SH-SY5Y (cell line): ENCODE measurements at regions not wholly inside any gene's neighbourhood (a gene's known extent, or its start where the extent isn't known, plus 50 kb on each side); places are given as distances from the start of the nearest gene placed in this dataset.

Experiments
- GATA2 ChIP-seq: IDR thresholded peaks from 2 replicates; pipeline ENCODE4 v1.6.1; 2011; ENCODE audit warnings: mild to moderate bottlenecking, low read depth, low read length
- GATA3 ChIP-seq: IDR thresholded peaks from 2 replicates; pipeline ENCODE4 v1.6.1; 2011; ENCODE audit warnings: low read depth, mild to moderate bottlenecking, low read length, moderate library complexity

GRCh38 chr3:7874116-7874515, 627.5 kb upstream of the LMCD1 start:
- TF ChIP-seq GATA2 (no peak), GATA3 (no peak)

GRCh38 chr3:7875925-7876324, 625.7 kb upstream of the LMCD1 start:
- TF ChIP-seq GATA3: no peak
- TF ChIP-seq GATA2: no peak

GRCh38 chr3:7876741-7877297, 624.8 kb upstream of the LMCD1 start:
- TF ChIP-seq GATA3 (no peak), GATA2 (no peak)

- TF ChIP-seq GATA3 (no peak), GATA2 (no peak)
Measured at GRCh38 chr3:7877312-7877711, 624.3 kb upstream of the LMCD1 start.

GRCh38 chr3:7879572-7879971, 622.1 kb upstream of the LMCD1 start:
- TF ChIP-seq GATA3 (no peak), GATA2 (no peak)

GRCh38 chr3:7881946-7882345, 619.7 kb upstream of the LMCD1 start:
- no peak for TF ChIP-seq GATA2
- TF ChIP-seq GATA3: no peak

- no peak for TF ChIP-seq GATA3
Measured at GRCh38 chr3:7897655-7898054, 604.0 kb upstream of the LMCD1 start.

- TF ChIP-seq GATA2: no peak
- TF ChIP-seq GATA3: no peak
Measured at GRCh38 chr3:7913283-7913682, 588.3 kb upstream of the LMCD1 start.

GRCh38 chr3:7915356-7915755, 586.3 kb upstream of the LMCD1 start:
- TF ChIP-seq GATA2 (no peak), GATA3 (no peak)

- no peak for TF ChIP-seq GATA2
- no peak for TF ChIP-seq GATA3
Measured at GRCh38 chr3:7917443-7918151, 584.0 kb upstream of the LMCD1 start.

GRCh38 chr3:7920211-7920610, 581.4 kb upstream of the LMCD1 start:
- TF ChIP-seq GATA3 (no peak), GATA2 (no peak)

GRCh38 chr3:7924228-7924627, 577.4 kb upstream of the LMCD1 start:
- TF ChIP-seq GATA2: no peak
- TF ChIP-seq GATA3: no peak

- TF ChIP-seq GATA3 (no peak), GATA2 (no peak)
Measured at GRCh38 chr3:7927015-7927414, 574.6 kb upstream of the LMCD1 start.

- TF ChIP-seq GATA3 (no peak), GATA2 (no peak)
Measured at GRCh38 chr3:7927864-7928263, 573.8 kb upstream of the LMCD1 start.

- no peak for TF ChIP-seq GATA3
Measured at GRCh38 chr3:7929319-7929889, 572.2 kb upstream of the LMCD1 start.
